Type B pancreatic cell (in vitro differentiated cells): ENCODE measurements at regions not wholly inside any gene's neighbourhood (a gene's known extent, or its start where the extent isn't known, plus 50 kb on each side); places are given as distances from the start of the nearest gene placed in this dataset.
"Not testable (repeated sequence)": the region's sequence is repeated elsewhere in the genome, so short reads cannot be mapped to it uniquely, and the experiment has no call there.

Experiments used
- DNase-seq: peaks from one replicate; pipeline ENCODE4 v3.0.0; 2021; ENCODE audit warnings: mixed read lengths; ENCODE audit not compliant: unreplicated experiment; ENCODE audit errors: extremely low spot score
- H3K27ac Mint-ChIP-seq: 2 replicates; pipeline ENCODE4 v1.8.0; 2021; ENCODE audit warnings: mild to moderate bottlenecking, mixed read lengths
- H3K27me3 Mint-ChIP-seq: 2 replicates; pipeline ENCODE4 v1.8.0; 2021; ENCODE audit warnings: mixed read lengths
- H3K36me3 Mint-ChIP-seq: 2 replicates; pipeline ENCODE4 v1.8.0; 2021; ENCODE audit warnings: mixed read lengths
- H3K4me1 Mint-ChIP-seq: one replicate; pipeline ENCODE4 v1.8.0; 2021; ENCODE audit warnings: mixed read lengths; ENCODE audit not compliant: unreplicated experiment
- H3K4me3 Mint-ChIP-seq: 2 replicates; pipeline ENCODE4 v1.8.0; 2021; ENCODE audit warnings: mild to moderate bottlenecking, mixed read lengths
- H3K9me3 Mint-ChIP-seq: 2 replicates; pipeline ENCODE4 v1.8.0; 2021; ENCODE audit warnings: mixed read lengths

- not testable (repeated sequence) for DNase-seq, H3K4me1 Mint-ChIP-seq, H3K9me3 Mint-ChIP-seq, H3K4me3 Mint-ChIP-seq, H3K36me3 Mint-ChIP-seq, H3K27ac Mint-ChIP-seq
- peaks cover 22% of the 10 kb centered on the region for H3K27me3 Mint-ChIP-seq
Observed at GRCh38 chr7:150114591-150114990, 208.6 kb upstream of the LRRC61 start.

DNA sequence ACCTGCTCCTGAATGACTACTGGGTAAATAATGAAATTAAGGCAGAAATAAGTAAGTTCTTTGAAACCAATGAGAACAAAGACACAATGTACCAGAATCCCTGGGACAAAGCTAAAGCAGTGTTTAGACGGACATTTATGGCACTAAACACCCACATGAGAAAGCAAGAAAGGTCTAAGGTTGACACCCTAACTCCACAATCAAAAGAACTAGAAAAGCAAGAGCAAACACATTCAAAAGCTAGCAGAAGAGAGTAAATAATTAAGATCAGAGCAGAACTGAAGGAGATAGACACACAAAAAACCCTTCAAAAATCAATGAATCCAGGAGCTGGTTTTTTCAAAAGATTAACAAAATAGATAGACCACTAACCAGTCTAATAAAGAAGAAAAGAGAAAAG is 203.2 kb upstream of the LRRC61 start:
- H3K27me3 Mint-ChIP-seq = peaks cover 26% of the 10 kb centered on the region
- not testable (repeated sequence) for H3K27ac Mint-ChIP-seq, H3K9me3 Mint-ChIP-seq, DNase-seq, H3K4me1 Mint-ChIP-seq, H3K36me3 Mint-ChIP-seq, H3K4me3 Mint-ChIP-seq

GRCh38 chr7:150125831-150126230 is 197.3 kb upstream of the LRRC61 start:
- not testable (repeated sequence) for H3K9me3 Mint-ChIP-seq, H3K27me3 Mint-ChIP-seq, H3K4me3 Mint-ChIP-seq, H3K36me3 Mint-ChIP-seq, DNase-seq, H3K4me1 Mint-ChIP-seq, H3K27ac Mint-ChIP-seq

- not testable (repeated sequence) for H3K4me3 Mint-ChIP-seq, H3K27me3 Mint-ChIP-seq, H3K27ac Mint-ChIP-seq, H3K36me3 Mint-ChIP-seq, H3K9me3 Mint-ChIP-seq, DNase-seq, H3K4me1 Mint-ChIP-seq
Observed at GRCh38 chr7:150134451-150134850, 188.7 kb upstream of the LRRC61 start.

- not testable (repeated sequence) for H3K27ac Mint-ChIP-seq, H3K4me3 Mint-ChIP-seq, DNase-seq, H3K27me3 Mint-ChIP-seq, H3K4me1 Mint-ChIP-seq, H3K36me3 Mint-ChIP-seq, H3K9me3 Mint-ChIP-seq
Observed at GRCh38 chr7:150135620-150136190, 187.4 kb upstream of the LRRC61 start.

DNA sequence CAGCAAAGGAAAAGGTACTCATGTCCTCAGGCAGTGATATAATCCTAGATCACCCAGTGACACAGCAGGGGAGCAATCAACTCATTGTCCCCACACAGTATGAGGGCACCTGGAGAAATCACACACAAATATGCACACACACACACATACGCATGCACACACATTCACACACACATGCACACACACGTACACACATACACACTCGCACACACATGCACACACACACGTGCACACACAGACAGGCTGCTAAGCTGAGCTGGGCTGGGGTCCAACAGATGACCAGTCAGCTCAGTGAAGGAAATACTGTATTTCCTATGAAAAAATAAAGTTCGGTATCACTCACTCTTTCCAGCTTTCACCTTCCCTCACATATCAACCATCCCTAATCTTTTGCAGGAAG is 183.3 kb upstream of the LRRC61 start:
- not testable (repeated sequence) for H3K4me1 Mint-ChIP-seq, H3K27ac Mint-ChIP-seq, H3K9me3 Mint-ChIP-seq, DNase-seq, H3K36me3 Mint-ChIP-seq, H3K27me3 Mint-ChIP-seq, H3K4me3 Mint-ChIP-seq

DNA sequence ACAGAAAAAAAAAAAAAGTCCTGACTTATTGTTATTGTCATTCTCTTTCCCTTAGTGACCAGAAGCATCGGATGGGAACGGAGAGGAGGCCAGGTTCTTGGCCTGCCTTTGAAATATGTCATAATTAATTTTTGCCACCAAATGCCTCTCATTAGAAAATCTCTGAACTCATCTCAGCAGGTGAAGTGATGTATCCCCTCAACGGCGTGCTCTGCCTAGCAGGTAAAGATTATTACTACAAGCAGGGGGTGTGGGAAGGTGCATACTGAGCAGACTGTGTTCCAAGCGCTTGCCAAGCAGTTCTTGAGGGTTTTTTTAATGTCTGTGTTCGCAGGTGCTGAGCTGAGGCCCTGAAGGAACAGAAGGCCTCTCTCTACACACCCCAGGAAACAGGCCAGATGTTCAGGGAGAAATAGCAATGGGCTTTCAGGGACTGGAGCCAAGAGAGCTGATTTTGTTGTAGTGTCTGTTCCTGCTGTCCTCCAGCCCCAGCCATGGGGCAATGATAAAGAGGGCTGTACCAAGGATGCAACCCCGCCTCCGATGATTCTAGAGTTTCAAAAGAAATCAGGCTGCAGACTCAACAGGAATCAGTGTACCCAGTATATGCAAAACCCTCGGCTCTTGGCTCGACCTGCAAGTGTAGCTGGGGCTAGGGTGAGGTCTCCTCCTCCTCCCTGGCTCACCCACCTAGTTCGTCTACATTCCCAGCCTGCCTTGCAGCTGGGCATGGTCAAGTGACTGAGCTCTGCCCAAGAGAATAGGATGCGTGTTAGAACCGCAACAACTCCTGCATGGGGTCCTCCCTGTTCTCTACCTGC is 181.4 kb upstream of the LRRC61 start:
- not testable (repeated sequence) for H3K36me3 Mint-ChIP-seq, DNase-seq, H3K4me3 Mint-ChIP-seq, H3K9me3 Mint-ChIP-seq, H3K4me1 Mint-ChIP-seq, H3K27me3 Mint-ChIP-seq, H3K27ac Mint-ChIP-seq

- not testable (repeated sequence) for H3K27ac Mint-ChIP-seq, H3K27me3 Mint-ChIP-seq, H3K4me3 Mint-ChIP-seq, H3K9me3 Mint-ChIP-seq, H3K36me3 Mint-ChIP-seq, DNase-seq, H3K4me1 Mint-ChIP-seq
Observed at GRCh38 chr7:150146124-150146523, 177.0 kb upstream of the LRRC61 start.

GRCh38 chr7:150147524-150147923 is 175.6 kb upstream of the LRRC61 start:
- H3K9me3 Mint-ChIP-seq, H3K4me1 Mint-ChIP-seq, H3K27me3 Mint-ChIP-seq, DNase-seq, H3K27ac Mint-ChIP-seq, H3K4me3 Mint-ChIP-seq, H3K36me3 Mint-ChIP-seq: not testable (repeated sequence)

GRCh38 chr7:150156015-150156414 is 167.1 kb upstream of the LRRC61 start:
- not testable (repeated sequence) for H3K4me1 Mint-ChIP-seq, DNase-seq, H3K36me3 Mint-ChIP-seq, H3K27me3 Mint-ChIP-seq, H3K27ac Mint-ChIP-seq, H3K9me3 Mint-ChIP-seq, H3K4me3 Mint-ChIP-seq

DNA sequence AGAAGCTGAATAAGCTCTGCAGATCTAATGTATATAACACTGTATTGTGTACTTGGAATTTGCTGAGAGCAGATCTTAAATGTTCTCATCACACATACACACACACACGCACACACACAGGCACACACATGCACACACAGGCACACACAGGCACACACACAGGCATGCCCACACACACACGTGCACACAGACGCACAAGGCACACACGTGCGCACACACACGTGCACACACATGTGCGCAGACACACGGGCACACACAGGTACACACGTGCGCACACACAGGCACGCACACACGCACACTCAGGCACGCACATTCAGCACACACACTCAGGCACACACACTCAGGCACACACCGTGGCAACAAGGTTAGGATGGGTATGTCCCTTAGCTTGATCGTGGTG is 164.5 kb upstream of the LRRC61 start:
- H3K4me1 Mint-ChIP-seq, H3K27ac Mint-ChIP-seq, H3K36me3 Mint-ChIP-seq, DNase-seq, H3K9me3 Mint-ChIP-seq, H3K4me3 Mint-ChIP-seq, H3K27me3 Mint-ChIP-seq: not testable (repeated sequence)

GRCh38 chr7:150169515-150169914 is 153.6 kb upstream of the LRRC61 start:
- H3K27ac Mint-ChIP-seq, H3K27me3 Mint-ChIP-seq, H3K9me3 Mint-ChIP-seq, H3K4me3 Mint-ChIP-seq, DNase-seq, H3K4me1 Mint-ChIP-seq, H3K36me3 Mint-ChIP-seq: not testable (repeated sequence)

- not testable (repeated sequence) for H3K27me3 Mint-ChIP-seq, H3K36me3 Mint-ChIP-seq, H3K4me3 Mint-ChIP-seq, H3K27ac Mint-ChIP-seq, H3K4me1 Mint-ChIP-seq, H3K9me3 Mint-ChIP-seq, DNase-seq
Observed at GRCh38 chr7:150169943-150170490, 153.1 kb upstream of the LRRC61 start.

DNA sequence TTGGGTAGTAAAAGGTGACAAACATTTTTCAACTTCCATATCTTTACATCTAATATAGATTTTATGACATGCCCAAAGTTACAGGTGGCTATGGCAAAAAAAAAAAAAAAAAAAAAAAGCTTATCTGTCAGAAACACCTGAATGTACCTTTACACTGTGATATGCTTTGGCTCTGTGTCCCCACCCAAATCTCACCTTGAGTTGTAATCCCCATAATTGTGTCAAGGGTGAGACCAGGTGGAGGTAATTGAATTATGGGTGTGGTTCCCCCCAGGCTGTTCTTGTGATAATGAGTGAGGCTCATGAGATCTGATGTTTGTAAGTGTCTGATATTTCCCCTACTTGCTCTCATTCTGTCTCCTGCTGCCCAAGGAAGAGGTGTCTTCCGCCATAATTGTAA is 139.6 kb upstream of the LRRC61 start:
- H3K4me3 Mint-ChIP-seq, DNase-seq, H3K27me3 Mint-ChIP-seq, H3K36me3 Mint-ChIP-seq, H3K4me1 Mint-ChIP-seq, H3K9me3 Mint-ChIP-seq, H3K27ac Mint-ChIP-seq: not testable (repeated sequence)
